ENCODE measurements at regions not wholly inside any gene's neighbourhood (a gene's known extent, or its start where the extent isn't known, plus 50 kb on each side); places are given as distances from the start of the nearest gene placed in this dataset.

- H3K4me3 ChIP-seq (ENCODE audit: low read depth, low read length): no peak overlapping the region
- H3K27ac ChIP-seq (ENCODE audit: low read depth, low read length): no peak overlapping the region
- ChIA-PET CTCF (no interaction called here), POLR2A (no interaction called here)
- no peak for DNase-seq (ENCODE audit: low read depth, low spot score)
- no peak for TF ChIP-seq CTCF (IDR thresholded peaks at IDR 0.05; ENCODE audit: low read depth, low read length)
- no peaks in the 10 kb centered on the region for H3K27me3 ChIP-seq (ENCODE audit: control insufficient read depth, insufficient read depth, low read length)
- H3K9me3 ChIP-seq (ENCODE audit: control insufficient read depth, insufficient read depth, low read length): no peaks in the 10 kb centered on the region
Measured at GRCh38 chr14:61618448-61618847, 76.9 kb upstream of the HIF1A start.

- no peak for DNase-seq (ENCODE audit: low read depth, low spot score)
- Histone ChIP-seq H3K27me3 (ENCODE audit: control insufficient read depth, insufficient read depth, low read length) (no peaks in the 10 kb centered on the region), H3K27ac (ENCODE audit: low read depth, low read length) (no peak overlapping the region), H3K4me3 (ENCODE audit: low read depth, low read length) (no peak overlapping the region), H3K9me3 (ENCODE audit: control insufficient read depth, insufficient read depth, low read length) (no peaks in the 10 kb centered on the region)
- ChIA-PET POLR2A (no interaction called here), CTCF (interaction anchor here (0.6 kb wide), 1 partner anchor 84 kb away, joined by 3 read pairs; no protein-coding TSS in a partner anchor)
- no peak for TF ChIP-seq CTCF (IDR thresholded peaks at IDR 0.05; ENCODE audit: low read depth, low read length)
Measured at GRCh38 chr14:61619494-61619893, 75.8 kb upstream of the HIF1A start.

- Histone ChIP-seq H3K9me3 (ENCODE audit: control insufficient read depth, insufficient read depth, low read length) (no peaks in the 10 kb centered on the region), H3K27me3 (ENCODE audit: control insufficient read depth, insufficient read depth, low read length) (no peaks in the 10 kb centered on the region), H3K4me3 (ENCODE audit: low read depth, low read length) (no peak overlapping the region), H3K27ac (ENCODE audit: low read depth, low read length) (peak overlapping the region; percentile 3)
- DNase-seq (ENCODE audit: low read depth, low spot score): peak; percentile 57
- POLR2A ChIA-PET: interaction anchor here (1.6 kb wide), 1 partner anchor 10 kb away, joined by 8 read pairs; no protein-coding TSS in a partner anchor
- CTCF ChIA-PET: interaction anchor here (0.6 to 2.3 kb wide), 3 partner anchors 84 to 216 kb away, joined by 3 to 8 read pairs (median 3); no protein-coding TSS in a partner anchor
- no peak for TF ChIP-seq CTCF (IDR thresholded peaks at IDR 0.05; ENCODE audit: low read depth, low read length)
Measured at GRCh38 chr14:61620130-61620946, 75.0 kb upstream of the HIF1A start.

- Histone ChIP-seq H3K4me3 (ENCODE audit: low read depth, low read length) (no peak overlapping the region), H3K27me3 (ENCODE audit: control insufficient read depth, insufficient read depth, low read length) (no peaks in the 10 kb centered on the region), H3K27ac (ENCODE audit: low read depth, low read length) (no peak overlapping the region), H3K9me3 (ENCODE audit: control insufficient read depth, insufficient read depth, low read length) (no peaks in the 10 kb centered on the region)
- CTCF ChIA-PET: interaction anchor here (2.3 kb wide), 1 partner anchor 146 kb away, joined by 8 read pairs; no protein-coding TSS in a partner anchor
- POLR2A ChIA-PET: interaction anchor here (1.6 kb wide), 1 partner anchor 12 kb away, joined by 8 read pairs; no protein-coding TSS in a partner anchor
- no peak for TF ChIP-seq CTCF (IDR thresholded peaks at IDR 0.05; ENCODE audit: low read depth, low read length)
- DNase-seq (ENCODE audit: low read depth, low spot score): no peak
Measured at GRCh38 chr14:61621444-61621843, 73.9 kb upstream of the HIF1A start.

- no peak for DNase-seq (ENCODE audit: low read depth, low spot score)
- Histone ChIP-seq H3K27me3 (ENCODE audit: control insufficient read depth, insufficient read depth, low read length) (no peaks in the 10 kb centered on the region), H3K4me3 (ENCODE audit: low read depth, low read length) (no peak overlapping the region), H3K27ac (ENCODE audit: low read depth, low read length) (no peak overlapping the region), H3K9me3 (ENCODE audit: control insufficient read depth, insufficient read depth, low read length) (no peaks in the 10 kb centered on the region)
- CTCF ChIA-PET: interaction anchor here (2.3 kb wide), 1 partner anchor 147 kb away, joined by 8 read pairs; no protein-coding TSS in a partner anchor
- POLR2A ChIA-PET: no interaction called here
- TF ChIP-seq CTCF (IDR thresholded peaks at IDR 0.05; ENCODE audit: low read depth, low read length): no peak
Measured at GRCh38 chr14:61622051-61622450, 73.3 kb upstream of the HIF1A start.
